Activated CD8-positive, alpha-beta memory T cell treated with anti-CD3 and anti-CD28 coated beads, Interleukin-2, amount 50 U/mL, for 48 hours (primary cell): ENCODE measurements at regions not wholly inside any gene's neighbourhood (a gene's known extent, or its start where the extent isn't known, plus 50 kb on each side); places are given as distances from the start of the nearest gene placed in this dataset.
"Not testable (repeated sequence)": the region's sequence is repeated elsewhere in the genome, so short reads cannot be mapped to it uniquely, and the experiment has no call there.

Experiments
- DNase-seq: peaks from one replicate; pipeline ENCODE4 v3.0.0-alpha.2; 2020

DNA sequence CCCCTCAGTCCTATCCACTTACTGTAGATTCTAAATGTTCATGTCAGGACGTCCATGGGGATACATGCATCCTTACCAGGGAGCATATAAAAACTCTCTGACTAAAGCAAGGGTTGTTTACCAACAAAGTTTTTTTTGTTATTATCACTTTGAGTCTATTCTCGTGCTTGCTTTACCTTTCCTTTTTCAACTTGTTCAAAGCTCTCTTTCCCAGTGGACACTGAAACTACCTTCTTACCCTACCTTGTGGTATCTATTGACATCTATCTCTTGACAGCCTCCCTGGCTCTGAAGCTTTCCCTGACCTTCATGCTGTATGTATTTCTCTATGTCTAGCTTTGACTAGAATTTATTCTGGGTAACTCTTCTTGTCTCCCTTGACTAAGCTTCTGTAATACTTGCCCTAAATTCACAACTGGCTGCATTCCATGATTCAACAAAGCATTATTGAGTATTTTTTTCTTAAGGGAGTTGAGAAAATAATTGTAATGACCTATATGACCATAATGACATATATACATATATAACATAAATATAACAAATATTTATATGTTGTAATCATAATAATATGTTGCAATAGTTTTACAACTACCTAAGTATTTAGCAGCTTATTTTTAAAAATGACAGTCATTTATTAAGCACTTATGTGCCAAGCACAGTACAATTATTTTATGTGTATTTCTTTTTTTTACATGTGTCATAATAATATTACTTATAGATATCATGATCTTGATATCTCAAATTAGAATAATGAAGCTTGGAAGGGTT is 403.4 kb upstream of the SPRY2 start:
- DNase-seq = no peak

DNA sequence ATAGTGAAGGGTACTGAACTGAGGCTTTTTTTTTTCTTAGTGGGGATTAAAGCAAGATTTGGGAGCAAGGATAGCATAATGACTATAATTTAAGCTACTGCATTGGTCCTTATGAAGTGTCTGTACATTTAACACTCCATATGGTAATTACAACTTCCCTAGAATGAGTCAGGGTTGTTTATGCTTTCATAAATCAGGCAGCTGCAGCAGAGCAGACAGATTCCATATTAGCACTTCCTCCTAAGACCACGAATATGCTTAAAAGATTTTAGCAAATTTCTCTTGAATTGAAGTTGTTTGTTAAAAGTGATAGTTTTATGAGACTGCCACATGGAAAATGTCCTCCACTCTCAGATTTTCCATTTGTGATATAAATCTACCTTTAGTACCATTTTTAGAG is 401.1 kb upstream of the SPRY2 start:
- no peak for DNase-seq

DNA sequence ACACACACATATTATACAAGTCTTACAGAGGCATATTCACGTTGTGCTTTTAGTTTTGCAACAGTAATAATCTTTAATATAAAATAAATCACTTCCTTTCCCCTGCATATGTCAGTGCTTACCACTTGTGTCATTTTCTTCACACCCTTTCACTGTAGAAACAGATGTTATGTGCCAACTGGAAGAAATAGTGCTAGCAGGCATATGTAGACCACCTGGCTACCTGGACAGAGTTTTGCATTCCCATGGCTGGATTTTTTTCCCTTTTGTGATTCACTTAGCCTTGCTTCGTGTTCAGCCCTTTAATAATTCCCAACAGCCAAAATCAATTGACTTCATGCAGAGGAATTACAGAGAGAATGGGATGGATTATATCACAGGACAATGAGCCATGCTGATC is 399.1 kb upstream of the SPRY2 start:
- DNase-seq = no peak

DNA sequence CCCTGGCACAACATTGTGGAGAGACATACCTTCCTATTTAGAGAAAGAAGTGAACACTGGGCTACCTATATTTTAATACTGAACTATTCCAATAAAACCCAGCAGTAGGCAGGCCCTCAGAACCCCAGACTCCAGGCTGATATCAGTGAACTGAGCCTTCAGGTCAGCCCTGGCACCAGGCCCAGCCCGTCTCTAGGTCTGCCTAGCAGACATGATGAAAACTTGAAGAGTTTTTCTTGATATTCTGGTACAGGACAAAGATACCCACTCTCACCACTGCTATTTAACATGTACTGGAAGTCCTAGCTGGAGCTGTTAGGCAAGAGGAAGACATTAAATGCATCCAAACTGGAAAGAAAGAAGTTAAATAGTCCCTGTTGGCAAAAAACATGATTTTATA is 396.6 kb upstream of the SPRY2 start:
- no peak for DNase-seq

DNA sequence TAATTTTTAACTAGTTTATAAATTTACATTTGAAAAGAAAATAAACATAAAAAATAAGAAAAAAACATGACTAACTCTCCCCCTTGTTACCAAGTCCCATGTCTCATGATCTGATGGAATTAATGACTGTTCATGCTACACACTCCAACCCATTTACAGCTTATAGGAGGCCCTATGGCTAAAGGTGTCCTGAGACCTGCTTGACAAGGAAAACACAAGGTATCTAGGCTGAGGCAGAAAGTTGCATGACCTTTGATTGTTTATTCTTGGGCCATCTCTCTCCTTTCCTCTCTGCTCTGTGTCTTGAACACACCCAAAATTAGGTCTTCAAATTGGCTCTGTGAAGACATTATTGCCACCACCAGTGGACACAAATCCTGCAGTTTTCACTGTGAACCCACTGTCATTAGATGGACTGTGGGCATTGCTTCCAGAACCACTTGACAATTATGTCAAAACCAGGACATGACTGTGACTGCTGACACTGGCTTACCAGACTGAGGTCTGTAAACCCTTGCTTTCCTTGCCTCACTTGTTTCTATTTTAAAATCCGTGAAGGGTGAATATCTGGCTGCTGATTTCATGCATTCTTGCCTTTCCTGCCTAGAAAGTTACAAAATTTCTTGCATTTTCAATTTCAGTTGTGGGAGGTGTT is 386.5 kb upstream of the SPRY2 start:
- DNase-seq = no peak

DNA sequence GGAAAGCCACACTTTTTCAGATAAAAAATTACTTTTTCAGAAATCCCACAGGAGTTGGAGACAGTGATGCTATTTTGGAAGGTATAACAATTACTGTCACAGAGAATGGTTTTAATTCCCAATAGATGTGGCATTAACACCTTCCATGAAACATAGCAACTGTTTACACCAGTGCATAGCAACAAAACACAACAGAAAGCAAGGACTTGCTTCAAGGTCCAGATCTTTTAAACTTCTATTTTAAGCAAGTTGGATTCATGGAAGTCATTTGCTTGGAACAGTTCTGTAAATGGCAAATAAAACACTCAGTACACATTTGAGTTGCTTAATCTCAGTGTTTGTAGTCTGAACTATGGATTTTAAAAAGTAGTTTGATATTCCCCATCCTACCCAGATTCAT is 385.9 kb upstream of the SPRY2 start:
- no peak for DNase-seq

DNA sequence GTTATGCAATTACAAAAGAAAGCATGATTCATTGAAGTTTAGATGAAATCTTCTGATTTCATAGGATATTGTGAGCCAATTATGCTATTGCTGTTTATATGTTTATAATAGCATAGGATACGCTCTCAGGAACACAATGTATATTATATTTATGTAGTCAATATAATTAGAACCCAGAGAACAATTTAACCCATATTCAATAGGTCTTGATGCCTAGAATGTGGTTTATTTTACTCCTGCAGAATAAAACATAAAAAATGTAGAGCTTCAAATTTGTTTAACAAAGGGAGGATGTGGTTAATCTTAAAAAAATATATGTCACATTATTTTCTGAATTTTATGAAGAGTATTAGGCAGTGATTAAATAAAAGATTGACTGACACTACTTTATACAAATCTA is 380.8 kb upstream of the SPRY2 start:
- DNase-seq = no peak

DNA sequence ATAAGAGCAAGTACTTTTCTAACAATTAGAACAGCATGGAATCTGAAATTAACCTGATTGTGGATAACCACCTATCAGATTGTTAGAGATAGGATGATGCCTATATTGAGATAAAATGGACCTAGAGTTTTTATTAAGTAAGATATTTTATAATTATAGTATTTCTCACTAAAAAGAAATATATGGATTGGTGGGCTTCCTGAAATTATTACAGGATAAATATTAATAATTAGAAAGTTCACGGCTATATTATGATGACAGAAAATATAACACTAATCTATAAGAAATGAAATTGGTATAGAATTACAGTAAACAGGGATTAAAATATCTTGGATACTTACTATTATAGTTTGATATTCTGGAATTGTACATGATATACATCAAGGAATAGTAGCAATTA is 378.0 kb upstream of the SPRY2 start:
- DNase-seq = no peak

DNA sequence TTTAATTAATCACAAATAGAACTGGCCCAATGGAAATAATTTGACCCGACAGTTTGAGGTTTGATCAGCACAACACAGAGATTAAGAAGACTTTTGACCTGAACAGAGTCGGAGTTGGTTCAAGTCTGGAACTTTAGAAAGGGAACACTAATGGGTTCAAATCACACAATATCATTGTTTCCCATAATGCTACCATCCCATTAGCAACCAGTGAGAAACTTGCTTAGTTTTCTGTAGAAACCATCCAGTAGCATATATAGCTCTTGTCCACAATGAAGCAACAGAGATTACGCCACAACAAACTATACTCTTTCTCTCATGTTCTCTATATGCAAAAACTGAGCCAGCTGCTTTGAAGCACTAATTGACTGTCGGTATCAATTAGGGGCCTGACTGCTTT is 376.9 kb upstream of the SPRY2 start:
- DNase-seq = no peak

DNA sequence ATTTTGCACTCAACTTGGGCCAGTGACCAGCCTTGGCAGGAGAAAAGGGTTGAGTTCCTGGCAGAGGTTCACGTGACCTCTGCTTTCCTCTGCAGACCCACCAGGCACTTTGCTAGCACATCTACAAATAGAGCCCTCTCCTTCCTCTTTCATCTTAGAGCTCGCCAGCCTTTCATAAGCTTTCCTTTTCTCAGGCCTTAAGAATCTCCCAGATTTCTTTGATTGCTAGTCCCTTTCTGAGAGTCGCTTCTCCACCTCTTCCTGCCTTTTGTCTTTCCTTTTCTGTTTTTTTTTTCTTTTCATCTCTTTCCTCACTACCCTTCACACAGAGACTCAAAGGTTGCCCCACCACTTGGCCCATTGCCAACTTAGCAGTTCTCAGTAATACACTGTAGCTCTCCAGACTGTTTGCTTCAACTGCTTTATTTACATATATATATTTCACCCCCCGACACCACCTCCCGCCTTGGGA is 375.7 kb upstream of the SPRY2 start:
- no peak for DNase-seq

DNA sequence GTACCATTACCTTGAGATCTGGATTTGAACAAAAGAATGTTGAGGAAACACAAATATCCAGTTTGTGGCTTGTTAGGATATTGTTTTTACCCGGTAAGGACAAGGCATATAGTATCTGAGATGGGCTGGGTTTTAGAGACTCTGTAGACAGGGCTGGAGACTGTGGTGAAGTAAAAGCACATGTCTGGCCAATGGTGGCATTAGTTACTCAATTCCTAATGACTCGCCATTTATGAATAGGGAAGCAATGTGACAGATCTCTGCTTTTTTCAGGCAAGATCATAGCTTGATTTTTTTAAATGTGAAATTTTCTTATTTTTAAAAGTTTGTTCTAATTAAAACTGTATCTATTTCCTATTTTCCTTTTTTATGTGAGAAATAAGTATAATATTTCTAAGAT is 371.1 kb upstream of the SPRY2 start:
- DNase-seq = no peak

DNA sequence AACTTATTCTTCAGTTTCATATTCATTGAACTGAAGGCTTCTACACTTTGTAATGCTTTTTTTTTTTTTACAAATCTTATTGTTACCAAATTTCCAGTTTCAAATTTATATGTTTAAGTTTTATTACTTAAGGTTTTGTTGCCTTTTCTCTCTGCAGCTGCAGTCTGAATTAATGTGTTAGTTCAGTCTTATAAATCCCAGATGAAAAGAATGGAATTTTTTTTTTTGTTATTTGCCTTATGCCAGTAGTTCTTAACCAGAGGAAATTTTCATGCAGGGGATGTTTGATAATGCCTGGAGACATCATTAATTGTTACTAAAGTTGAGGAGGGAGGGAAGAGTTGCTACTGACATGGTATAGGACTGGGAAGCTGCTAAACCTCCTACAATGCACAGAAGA is 367.9 kb upstream of the SPRY2 start:
- no peak for DNase-seq

DNA sequence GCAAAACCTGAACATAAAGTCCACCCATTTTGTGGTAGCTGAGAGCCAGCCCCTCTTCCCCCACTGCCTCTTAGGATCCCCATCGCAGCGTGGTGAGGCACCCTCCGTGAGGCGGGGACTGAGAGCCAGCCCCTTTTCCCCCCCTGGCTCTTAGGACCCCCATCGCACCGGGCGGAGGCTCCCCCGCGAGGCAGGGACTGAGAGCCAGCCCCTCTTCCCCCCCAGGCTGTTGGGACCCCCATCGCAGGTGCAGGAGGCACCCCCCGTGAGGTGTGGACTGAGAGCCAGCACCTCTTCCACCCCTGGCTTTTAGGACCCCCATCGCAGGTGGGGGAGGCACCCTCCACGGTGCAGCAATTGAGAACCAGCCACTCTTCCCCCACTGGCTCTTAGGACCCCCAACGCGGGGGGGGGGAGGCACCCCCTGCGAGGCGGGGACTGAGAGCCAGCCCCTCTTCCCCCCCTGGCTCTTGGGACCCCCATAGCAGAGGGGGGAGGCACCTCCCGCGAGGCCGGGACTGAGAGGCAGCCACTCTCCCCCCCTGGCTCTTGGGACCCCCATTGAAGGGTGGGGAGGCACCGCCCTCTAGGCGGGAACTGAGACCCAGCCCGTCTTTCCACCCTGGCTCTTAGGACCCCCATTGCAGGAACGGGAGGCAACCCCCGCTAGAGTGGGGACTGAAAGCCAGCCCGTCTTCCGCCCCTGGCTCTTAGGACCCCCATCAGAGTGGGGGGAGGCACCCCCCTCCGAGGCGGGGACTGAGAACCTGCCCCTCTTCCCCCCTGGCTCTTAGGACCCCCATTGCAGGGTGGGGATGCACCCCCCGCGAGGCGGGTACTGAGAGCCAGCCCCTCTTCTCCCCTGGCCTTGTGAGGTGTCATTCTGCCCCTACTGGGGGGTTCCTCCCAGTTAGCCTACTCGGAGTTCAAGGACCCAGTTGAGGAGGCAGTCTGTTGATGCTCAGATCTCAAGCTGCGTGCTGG is 366.4 kb upstream of the SPRY2 start:
- no peak for DNase-seq

DNA sequence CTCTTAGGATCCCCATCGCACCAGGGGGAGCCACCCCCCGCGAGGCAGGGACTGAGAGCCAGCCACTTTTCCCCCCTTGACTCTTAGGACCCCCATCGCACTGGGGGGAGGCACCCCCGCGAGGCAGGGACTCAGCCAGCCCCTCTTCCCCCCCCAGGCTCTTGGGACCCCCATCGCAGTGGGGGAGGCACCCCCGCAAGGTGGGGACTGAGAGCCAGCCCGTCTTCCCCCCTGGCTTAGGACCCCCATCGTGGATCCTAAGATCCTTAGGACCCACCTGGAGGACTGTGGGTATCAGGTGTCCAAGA is 365.2 kb upstream of the SPRY2 start:
- no peak for DNase-seq

DNA sequence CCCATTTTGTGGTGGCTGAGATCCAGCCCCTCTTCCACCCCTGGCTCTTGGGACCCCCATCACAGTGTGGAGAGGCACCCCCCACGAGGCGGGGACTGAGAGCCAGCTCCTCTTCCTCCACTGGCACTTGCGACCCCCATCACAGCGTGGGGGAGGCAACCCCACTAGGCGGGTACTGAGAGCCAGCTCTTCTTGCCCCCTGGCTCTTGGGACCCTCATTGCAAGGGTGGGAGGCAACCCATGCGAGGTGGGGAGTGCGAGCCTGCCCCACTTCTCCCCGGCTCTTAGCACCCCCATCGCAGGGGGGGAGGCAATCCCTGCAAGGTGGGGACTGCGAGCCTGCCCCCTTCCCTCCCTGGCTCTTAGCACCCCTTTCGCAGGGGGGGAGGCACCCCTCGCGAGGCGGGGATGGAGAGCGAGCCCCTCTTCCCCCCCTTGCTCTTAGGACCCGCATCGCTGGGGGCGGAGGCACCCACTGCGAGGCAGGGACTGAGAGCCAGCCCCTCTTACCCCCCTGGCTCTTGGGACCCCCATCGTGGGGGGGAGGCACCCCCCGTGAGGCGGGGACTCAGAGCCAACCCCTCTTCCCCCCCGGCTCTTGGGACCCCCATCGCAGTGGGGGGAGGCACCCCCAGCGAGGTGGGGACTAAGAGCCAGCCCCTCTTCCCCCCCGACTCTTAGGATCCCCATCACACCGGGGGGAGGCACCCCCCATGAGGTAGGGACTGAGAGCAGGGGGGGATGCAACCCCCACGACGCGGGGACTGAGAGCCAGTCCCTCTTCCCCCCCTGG is 364.6 kb upstream of the SPRY2 start:
- DNase-seq = no peak

DNA sequence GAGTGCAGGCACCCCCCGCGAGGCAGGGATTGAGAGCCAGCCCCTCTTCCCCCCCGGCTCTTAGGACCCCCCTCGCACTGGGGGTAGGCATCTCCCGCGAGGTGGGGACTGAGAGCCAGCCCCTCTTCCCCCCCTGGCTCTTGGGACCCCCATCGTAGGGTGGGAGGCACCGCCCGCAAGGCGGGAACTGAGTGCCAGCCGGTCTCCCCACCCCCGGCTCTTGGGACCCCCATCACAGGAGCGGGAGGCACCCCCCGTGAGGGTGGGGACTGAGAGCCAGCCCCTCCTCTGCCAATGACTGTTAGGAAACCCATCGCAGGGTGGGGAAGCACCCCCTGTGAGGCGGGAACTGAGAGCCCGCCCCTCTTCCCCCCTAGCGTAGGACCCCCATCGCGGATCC is 363.4 kb upstream of the SPRY2 start:
- DNase-seq = no peak

DNA sequence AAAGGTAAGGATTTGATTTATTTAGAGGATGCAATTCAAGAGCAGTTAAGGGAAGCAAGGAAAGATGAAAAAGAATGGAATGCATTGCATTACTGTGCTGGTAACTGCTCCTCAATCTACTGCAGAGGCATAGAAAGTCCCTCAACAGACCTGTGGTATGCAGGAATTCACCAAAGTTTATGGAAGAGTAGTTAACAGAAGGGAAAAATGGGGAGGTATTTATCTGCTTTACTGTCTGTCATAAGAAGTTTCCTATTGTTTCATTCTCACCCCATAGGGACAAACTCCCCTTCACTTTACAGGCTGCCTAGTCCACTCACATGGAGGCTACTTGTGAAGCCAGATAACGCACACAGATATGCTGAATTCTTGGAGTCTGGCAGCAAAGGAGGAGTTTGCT is 354.9 kb upstream of the SPRY2 start:
- no peak for DNase-seq

DNA sequence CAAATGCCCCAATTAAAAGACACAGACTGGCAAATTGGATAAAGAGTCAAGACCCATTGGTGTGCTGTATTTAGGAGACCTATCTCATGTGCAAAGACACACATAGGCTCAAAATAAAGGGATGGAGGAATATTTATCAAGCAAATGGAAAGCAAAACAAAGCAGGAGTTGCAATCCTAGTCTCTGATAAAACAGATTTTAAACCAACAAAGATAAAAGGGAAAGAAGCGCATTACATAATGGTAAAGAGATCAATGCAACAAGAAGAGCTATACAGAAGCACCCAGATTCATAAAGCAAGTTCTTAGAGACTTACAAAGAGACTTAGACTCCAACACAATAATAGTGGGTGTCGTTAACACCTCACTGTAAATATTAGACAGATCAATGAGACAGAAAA is 350.9 kb upstream of the SPRY2 start:
- not testable (repeated sequence) for DNase-seq

DNA sequence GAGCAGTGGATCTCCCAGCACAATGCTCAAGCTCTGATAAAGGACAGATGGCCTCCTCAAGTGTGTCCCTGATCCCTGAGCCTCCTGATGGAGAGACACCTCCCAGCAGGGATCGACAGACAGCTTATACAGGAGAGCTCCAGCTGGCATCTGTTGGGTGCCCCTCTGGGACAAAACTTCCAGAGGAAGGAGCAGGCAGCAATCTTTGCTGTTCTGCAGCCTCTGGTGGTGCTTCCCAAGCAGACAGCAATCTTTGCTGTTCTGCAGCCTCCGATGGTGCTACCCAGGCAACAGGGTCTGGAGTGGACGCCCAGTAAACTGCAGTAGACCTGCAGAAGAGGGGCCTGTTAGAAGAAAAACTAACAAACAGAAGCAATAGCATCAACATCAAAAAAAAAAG is 349.3 kb upstream of the SPRY2 start:
- no peak for DNase-seq

DNA sequence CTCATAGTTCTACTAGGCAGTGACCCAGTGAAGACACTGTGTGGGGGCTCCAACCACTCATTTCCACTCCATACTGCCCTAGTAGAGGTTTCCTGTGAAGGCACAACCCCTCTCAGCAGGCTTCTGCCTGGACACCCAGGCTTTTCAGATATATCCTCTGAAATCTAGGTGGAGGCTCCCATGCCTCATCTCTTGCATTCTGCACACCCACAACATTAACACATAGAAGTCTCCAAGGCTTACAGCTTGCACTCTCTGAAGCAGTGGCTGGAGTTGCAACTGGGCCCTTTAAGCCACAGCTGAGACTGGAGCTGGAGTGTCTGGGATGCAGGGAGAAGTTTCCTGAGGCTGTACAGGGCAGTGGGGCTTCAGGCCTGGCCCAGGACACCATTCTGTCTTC is 347.7 kb upstream of the SPRY2 start:
- DNase-seq = no peak

DNA sequence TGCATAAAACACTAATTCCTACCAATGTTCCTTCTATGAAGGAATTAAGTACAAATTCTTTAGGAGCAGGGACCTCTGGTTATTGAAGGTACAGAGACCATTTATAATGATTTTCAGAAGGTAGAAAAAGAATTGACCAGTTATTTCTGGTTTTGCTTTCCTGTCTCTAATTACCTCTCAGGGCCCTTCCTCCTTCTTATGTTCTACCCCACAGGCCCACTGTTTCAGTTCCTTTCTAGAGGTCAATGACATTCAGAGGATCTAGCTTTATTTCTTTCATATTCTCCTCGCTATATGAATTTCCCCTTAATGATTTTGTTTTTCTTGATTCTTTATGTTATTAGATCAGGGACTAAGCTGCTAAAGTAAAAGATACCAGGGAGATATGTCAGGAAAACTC is 345.0 kb upstream of the SPRY2 start:
- no peak for DNase-seq

DNA sequence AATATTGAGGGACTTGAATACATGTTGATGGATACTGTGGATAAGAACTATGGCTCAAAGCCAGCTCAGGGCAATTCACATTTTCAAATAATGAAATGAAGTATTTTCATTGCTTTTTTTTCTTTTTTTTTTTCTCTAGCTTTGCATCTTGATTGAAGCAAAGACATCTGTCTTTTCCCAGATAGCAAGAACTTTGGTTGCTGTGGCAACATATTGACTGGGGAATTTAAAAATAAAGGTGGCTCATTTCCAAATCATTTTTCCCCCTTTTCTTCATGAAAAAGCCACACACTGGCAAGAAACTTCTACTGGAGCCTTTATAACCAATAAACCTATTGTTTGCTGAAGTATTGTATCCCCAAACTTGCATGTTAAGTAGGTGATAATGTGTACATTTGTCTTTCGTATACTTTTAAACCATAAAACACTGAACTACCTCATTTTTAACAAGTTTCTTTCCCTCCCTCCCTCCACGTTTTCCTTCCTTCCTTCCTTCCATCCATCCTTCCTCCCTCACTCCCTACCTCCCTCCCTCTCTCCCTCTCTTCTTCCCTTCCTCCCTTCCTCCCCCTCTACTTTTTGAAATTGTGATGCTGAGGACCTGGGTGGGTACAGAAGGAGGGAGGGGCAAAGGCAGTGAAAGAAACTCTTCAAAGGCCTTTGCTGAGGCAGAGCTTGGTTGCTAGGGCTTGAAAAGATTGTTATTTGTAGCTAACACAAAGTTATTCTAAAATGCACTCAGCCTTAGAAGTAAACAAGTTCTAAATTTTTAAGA is 343.5 kb upstream of the SPRY2 start:
- DNase-seq = no peak
